NCI-H1930 (cell line): ENCODE measurements at regions not wholly inside any gene's neighbourhood (a gene's known extent, or its start where the extent isn't known, plus 50 kb on each side); places are given as distances from the start of the nearest gene placed in this dataset.

Experiments used
- DNase-seq, 2 experiments: peaks; one replicate each; lab custom pipeline; 2025; lab: John Stamatoyannopoulos, UW

DNA sequence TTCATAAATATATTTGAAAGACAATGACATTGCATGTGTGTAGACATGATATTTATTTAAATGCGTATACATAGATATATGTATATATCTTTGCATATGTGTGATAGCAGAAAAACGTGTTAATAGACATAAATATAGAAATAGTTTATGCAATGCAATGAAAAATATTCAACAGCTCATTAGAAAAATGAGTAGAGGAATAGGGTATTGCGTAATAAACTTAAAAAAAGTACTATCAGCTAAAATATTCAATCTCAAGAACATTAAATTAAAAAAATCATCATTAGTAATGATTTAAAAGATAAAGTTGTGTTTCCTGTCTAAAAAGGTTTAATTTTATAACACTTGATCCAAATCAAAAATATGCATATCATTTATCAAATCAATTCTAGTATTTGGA, 2101.5 kb upstream of the TENM3 start:
- no peak for DNase-seq

- no peak for DNase-seq
Observed at GRCh38 chr4:180148737-180149136, 2094.5 kb upstream of the TENM3 start.

DNA sequence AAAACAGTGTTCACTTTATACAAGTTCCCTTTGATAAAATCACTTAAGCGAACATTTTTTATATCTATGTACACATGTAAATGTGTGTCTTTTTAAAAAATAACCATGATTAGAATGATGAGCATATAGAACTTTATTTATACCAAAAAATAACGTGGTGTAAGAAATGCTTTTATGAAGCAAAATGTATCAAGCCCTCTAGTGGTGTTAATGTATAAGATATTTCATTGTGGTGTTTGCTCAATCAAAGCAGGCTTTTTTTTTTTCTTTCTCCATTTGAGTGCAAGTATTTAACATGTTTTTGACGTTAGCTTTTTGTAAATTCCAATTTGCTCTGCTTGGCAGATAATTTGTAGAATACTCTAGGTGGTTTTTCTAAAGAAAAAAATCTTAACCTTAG, 2092.4 kb upstream of the TENM3 start:
- DNase-seq: no peak

DNA sequence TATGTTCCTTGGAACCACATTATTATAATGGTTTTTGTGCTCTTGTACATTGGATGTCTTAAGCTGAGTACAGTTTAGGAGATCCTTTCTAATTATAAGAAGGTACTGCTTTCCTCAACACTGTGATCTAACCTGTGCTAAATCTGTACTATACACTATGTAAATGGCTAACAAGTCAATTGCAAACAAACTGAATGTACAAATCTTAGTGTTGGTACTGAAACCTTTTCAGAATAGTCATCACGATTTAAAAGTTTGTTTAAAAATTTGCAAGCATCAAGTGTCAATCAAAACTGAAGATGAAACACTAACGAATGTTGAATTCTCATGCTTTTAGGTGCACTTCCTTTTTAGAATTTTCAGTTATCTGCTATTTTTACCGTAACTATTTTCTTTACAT, 2090.4 kb upstream of the TENM3 start:
- no peak for DNase-seq

DNA sequence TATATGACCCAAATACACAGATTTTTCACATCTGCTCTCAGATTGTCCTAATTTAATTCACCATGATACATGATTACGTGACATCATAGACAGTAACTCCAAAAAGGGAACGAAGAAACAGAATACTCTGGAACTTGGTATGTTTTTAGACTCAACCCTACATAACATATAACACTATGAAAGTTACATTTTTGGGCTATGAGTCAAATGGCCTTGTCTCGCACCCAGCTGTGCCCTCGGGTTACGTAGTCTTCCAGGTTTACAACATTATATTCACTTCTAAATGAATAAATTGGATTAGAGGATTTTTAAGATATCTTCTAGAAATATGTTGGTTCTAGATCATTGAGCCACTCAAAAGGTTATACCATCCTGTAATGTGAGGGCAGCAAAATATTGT, 2089.6 kb upstream of the TENM3 start:
- no peak for DNase-seq

- DNase-seq: no peak
Observed at GRCh38 chr4:180156684-180157083, 2086.5 kb upstream of the TENM3 start.

DNA sequence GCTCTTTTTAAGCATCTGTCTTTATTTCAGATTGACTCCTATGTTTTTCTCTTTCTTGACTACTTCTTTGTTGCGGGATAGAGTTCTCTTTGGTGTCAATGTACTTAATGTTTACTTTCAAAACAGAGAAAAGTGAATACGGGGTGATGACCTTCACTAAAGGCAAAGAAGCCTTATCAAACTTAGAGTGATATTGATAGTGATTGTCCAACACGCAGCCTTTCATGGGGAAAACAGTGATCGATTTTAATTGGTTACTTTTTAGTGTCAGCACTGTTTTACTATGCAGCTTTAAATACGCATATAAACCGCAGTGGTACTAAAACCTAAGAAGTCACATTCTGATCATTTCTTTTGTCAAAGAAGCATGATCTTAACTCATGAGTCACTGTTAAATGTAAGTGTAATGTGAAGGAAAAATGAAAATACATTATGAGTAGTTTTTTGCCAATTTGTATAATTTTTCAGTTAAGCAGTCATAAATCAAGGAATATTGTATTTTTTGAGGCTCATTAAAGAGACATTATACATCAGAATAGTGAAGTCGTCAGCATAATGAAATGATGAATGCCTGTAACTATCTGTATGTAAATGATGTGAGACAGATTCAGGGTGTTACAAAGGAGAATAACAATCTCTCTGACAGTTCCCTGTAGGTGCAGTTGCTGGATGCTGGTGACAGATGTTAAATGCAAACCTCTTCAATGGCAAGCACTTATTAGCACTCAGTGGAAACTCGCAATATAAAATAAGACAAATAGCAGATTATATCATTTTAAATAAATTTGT, 2082.8 kb upstream of the TENM3 start:
- no peak for DNase-seq

DNA sequence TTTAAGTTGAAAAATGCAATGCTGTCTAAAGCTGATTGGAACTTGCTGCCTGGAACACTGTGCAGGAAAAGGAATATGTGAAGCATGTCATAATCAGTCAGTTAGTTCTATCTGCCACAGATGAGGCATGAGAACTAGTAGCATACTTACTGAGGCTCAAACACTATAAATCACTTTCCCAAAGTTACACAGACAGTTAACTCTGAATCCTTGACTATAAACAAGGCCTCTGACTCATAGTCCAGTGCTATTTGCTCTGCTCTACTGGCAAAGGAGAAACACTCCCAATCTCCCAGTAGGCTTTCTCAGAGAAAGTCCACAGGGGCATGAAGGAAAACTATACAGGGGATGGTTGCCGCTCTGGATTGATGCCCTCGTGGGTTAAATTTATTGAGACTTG, 2078.4 kb upstream of the TENM3 start:
- no peak for DNase-seq

GRCh38 chr4:180169394-180169793, 2073.8 kb upstream of the TENM3 start:
- DNase-seq: no peak

DNA sequence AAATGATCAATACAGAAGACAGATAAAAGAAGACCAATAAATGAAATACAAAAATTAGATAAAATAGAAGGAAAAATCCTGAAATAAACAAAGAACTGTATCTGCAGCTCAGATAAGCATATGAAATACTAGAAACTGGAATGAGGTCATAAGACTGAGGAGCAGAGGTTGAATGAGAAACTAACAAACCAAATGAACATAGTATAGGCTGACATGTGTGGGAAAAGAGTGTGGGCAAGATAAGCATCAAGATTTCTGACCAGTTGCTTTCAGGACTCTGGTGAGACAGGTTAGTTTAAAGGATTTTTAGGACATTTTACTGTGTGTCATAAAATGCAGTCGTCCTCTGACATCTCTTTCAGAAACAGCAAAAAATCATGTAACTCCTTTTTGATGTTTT, 2073.2 kb upstream of the TENM3 start:
- DNase-seq: no peak

DNA sequence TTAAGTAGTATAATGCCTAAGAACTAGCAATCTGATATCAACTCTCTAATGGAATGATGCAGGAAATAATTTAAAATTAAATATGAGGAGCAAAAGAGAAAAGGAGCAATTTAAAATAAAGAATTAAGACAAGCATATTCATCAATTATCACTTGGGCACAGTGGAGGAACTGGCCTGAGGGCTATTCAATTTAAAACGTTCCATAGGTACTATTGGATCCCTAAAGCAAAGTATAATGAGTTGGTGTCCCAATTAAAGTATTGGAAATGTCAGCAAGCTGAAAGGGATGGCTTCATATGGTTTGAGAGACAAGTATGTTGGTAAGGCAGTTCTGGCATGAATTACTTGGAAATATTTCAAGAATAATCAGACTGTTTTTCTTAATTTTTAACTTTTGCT, 2064.1 kb upstream of the TENM3 start:
- no peak for DNase-seq

GRCh38 chr4:180189666-180190065, 2053.5 kb upstream of the TENM3 start:
- DNase-seq: no peak

- no peak for DNase-seq
Observed at GRCh38 chr4:180190382-180190781, 2052.8 kb upstream of the TENM3 start.

GRCh38 chr4:180197471-180197870, 2045.7 kb upstream of the TENM3 start:
- DNase-seq: no peak

DNA sequence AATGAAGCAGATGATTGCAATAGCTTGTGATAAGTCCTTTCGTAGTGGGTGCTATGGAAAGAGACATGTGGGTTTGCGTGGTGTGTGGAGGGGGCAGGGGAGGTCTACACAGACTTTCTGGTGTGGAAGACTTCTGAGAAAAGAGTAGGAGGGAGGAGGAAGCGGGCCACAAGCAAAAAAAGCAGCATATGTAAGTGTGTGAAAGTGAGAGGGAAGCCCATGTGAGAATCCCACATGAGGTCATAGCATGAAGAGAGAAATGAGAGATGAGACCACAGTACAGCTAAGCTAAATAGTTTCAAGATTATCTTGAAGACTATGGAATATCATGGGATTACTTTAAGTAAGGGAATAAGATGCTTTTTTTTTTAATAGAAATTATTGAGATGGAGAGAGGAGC, 2039.9 kb upstream of the TENM3 start:
- no peak for DNase-seq

GRCh38 chr4:180205276-180205675, 2037.9 kb upstream of the TENM3 start:
- no peak for DNase-seq

DNA sequence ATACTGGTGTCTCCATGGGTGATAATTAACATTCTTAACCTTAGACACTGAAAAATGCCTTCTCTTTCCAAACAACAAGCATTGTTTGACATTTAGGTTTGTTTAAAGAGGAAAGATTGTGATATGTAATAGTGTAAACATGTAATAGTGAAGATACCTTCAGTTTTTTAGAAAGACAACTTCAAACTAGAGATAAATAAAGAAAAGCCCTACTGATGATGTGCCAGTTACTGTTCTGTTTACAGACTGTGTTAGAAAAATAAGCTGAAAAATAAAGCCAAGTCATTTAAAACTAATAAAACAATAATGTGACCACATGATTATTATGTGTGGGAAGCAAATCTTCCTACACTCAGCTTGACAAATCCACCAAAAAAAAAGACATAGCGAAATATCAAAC, 2035.3 kb upstream of the TENM3 start:
- no peak for DNase-seq

- no peak for DNase-seq
Observed at GRCh38 chr4:180217070-180217469, 2026.1 kb upstream of the TENM3 start.

DNA sequence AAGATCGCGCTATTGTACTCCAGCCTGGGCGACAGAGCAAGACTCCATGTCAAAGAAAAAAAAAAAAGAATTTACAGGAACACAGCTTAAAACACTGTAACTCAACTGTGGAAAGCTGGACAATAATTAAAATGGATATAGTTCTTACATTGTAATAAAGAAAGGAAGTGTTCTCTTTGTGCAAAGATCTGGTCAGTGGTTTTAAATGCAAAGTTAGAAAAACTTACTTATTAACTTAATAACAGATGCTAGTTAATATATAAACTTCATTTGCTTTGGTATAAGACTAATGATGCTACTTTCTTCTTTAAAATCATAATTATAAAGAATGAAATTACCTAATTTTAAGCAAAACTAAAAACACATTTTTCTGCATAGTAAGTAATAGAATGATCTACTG, 2024.1 kb upstream of the TENM3 start:
- no peak for DNase-seq

DNA sequence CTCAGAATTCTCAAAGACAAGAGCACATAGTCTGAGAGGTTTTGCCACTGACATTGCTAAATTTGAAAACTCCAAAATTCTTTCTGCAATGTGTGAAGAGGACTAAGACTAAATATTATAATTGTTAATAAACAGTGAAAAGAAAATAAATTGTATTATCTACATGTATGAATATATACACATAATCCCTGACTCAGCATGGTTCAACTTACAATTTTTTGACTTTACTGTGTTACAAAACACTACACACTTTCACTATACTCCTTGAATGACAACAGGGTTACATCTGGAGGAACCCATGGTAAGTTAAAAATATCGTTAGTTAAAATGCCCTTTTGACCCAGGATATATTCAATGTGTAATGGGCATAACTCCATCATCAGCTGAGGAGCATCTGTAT, 2017.2 kb upstream of the TENM3 start:
- no peak for DNase-seq

DNA sequence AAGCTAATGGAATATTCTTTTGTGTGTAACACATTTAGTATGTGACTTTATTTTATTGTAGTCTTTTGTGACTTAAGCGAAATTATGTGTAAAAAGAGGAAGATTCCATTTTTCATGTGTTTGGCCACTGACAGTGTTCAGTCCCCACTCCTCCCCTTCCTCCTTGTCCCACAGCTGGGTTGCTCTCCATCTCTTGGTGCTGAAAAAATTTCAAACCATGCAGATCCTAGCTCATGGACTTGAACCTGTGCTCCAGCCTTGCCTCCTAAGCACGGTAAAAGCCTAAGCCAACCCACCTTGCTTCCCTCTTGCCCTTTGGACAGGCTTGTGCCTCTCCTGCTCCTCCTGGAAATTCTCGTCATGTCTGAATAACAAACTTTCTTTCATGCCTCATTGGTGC, 2008.5 kb upstream of the TENM3 start:
- no peak for DNase-seq

DNA sequence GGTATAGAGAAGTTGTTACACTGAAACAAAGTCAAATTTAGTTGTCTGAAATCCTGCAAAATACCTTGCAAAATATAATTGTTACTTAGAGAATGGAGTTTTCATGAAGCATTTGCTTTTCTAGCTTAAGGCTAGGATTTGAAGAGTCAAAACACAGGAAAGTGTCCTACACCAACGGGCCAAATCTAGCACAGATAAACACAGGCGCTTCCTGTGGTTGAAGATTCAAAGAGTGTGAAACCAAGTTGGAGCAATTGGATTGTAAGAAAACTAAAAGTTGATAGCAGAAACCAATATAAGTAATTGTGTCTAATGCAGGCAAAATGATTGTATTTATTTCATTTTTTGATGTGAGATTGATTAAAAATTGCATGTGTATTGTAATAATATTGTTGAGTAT, 2002.5 kb upstream of the TENM3 start:
- no peak for DNase-seq

- no peak for DNase-seq
Observed at GRCh38 chr4:180253419-180253818, 1989.8 kb upstream of the TENM3 start.

- no peak for DNase-seq
Observed at GRCh38 chr4:180261346-180261745, 1981.9 kb upstream of the TENM3 start.
